ENCODE measurements at regions not wholly inside any gene's neighbourhood (a gene's known extent, or its start where the extent isn't known, plus 50 kb on each side); places are given as distances from the start of the nearest gene placed in this dataset.

GRCh38 chr2:15069149-15069548 is 436.6 kb downstream of the LRATD1 start:
- TF ChIP-seq POLR2A (IDR thresholded peaks at IDR 0.05), result no peak
- TF ChIP-seq CTCF (IDR thresholded peaks at IDR 0.05), result no peak
